HUES48 (cell line): ENCODE measurements at regions not wholly inside any gene's neighbourhood (a gene's known extent, or its start where the extent isn't known, plus 50 kb on each side); places are given as distances from the start of the nearest gene placed in this dataset.

Source experiments
- H3K27ac ChIP-seq: one replicate; pipeline ENCODE4 v1.7.0; 2013; ENCODE audit warnings: low read depth, low read length, inconsistent platforms
- H3K27me3 ChIP-seq: 2 replicates; pipeline ENCODE4 v1.6.1; 2013; ENCODE audit warnings: mild to moderate bottlenecking, low read length; ENCODE audit not compliant: control insufficient read depth, insufficient read depth
- H3K36me3 ChIP-seq: 2 replicates; pipeline ENCODE4 v1.6.1; 2013; ENCODE audit warnings: low read length; ENCODE audit not compliant: control insufficient read depth, insufficient read depth
- H3K4me1 ChIP-seq: 2 replicates; pipeline ENCODE4 v1.6.1; 2013; ENCODE audit warnings: mild to moderate bottlenecking, low read length; ENCODE audit not compliant: control insufficient read depth, insufficient read depth
- H3K4me3 ChIP-seq: 2 replicates; pipeline ENCODE4 v1.5.1; 2013; ENCODE audit warnings: mild to moderate bottlenecking, low read depth, low read length
- H3K9ac ChIP-seq: 2 replicates; pipeline ENCODE4 v1.6.1; 2013; ENCODE audit warnings: mild to moderate bottlenecking, low read depth, low read length, moderate library complexity
- H3K9me3 ChIP-seq: 2 replicates; pipeline ENCODE4 v1.6.1; 2013; ENCODE audit warnings: low read length; ENCODE audit not compliant: control insufficient read depth, insufficient read depth

DNA sequence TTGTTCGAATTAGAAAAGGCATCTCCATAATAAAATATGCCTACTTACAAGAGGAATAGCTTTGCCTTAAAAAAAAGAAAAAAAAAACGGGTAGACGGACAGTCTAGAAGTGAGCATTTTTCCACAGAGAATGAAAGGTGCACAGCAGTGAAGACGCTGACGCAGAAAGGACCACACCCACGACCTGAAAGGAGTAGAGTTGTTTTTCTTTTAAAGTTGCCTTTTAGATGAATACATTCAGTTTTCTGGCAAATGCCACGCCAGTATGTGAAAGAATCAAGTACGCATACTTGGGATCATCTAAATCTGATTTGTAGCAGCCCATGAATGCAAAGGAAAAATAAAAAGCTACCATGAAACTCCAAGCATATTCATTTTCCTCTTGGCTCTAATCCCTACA, 809.2 kb upstream of the SOX11 start:
- Histone ChIP-seq H3K36me3 (no peaks in the 10 kb centered on the region), H3K9ac (no peak overlapping the region), H3K4me3 (no peak overlapping the region), H3K27ac (no peak overlapping the region), H3K4me1 (no peaks in the 10 kb centered on the region), H3K9me3 (peaks cover 10% of the 10 kb centered on the region; the same call in 1 of the 2 replicates), H3K27me3 (no peaks in the 10 kb centered on the region)

DNA sequence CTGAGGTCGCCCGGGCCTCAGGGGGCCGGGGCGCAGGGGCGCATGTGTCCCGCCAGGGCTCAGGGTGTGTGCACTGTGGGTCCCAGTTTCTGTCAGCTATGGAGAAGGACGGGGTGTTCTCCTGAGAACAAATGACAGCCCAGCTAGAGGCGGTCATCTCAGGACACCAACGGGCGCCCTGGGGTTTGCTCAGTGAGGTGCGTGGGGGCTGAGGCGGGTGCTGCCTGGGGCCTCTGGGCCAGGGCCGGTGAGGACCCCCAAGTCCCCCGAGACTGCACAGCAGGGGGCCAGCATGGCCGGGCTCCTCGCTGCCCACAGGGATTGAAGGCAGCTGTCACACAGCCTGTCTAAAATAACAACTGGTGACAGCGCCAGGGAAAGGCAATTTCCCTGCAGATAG, 808.8 kb upstream of the SOX11 start:
- Histone ChIP-seq H3K9ac (no peak overlapping the region), H3K36me3 (no peaks in the 10 kb centered on the region), H3K4me3 (no peak overlapping the region), H3K27me3 (no peaks in the 10 kb centered on the region), H3K9me3 (peaks cover 10% of the 10 kb centered on the region; the same call in 1 of the 2 replicates), H3K27ac (no peak overlapping the region), H3K4me1 (no peaks in the 10 kb centered on the region)

DNA sequence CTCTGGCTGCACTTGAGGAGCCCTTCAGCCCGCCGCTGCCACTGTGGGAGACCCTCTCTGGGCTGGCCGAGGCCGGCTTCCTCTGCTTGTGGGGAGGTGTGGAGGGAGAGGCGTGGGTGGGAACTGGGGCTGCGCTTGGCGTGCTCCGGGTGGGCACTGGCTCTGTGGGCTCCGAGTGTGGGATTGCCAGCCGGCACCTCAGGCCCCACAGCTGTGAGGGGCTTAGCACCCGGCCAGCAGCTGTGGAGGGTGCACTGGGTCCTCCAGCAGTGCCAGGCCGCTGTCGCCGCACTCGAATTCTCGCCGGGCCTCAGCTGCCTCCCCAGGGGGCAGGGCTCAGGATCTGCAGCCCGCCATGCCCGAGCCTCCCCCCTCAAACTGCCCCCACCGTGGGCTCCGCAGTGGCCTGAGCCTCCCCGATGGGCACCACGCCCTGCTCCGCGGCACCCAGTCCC, 808.0 kb upstream of the SOX11 start:
- no peaks in the 10 kb centered on the region for H3K4me1 ChIP-seq
- no peaks in the 10 kb centered on the region for H3K36me3 ChIP-seq
- no peaks in the 10 kb centered on the region for H3K27me3 ChIP-seq
- H3K4me3 ChIP-seq, result no peak overlapping the region
- no peak overlapping the region for H3K27ac ChIP-seq
- H3K9ac ChIP-seq, result no peak overlapping the region
- H3K9me3 ChIP-seq, result peaks cover 10% of the 10 kb centered on the region; the same call in 1 of the 2 replicates

- H3K27ac ChIP-seq, result no peak overlapping the region
- no peaks in the 10 kb centered on the region for H3K36me3 ChIP-seq
- no peak overlapping the region for H3K4me3 ChIP-seq
- H3K9me3 ChIP-seq, result no peaks in the 10 kb centered on the region
- no peak overlapping the region for H3K9ac ChIP-seq
- no peaks in the 10 kb centered on the region for H3K27me3 ChIP-seq
- no peaks in the 10 kb centered on the region for H3K4me1 ChIP-seq
Observed at GRCh38 chr2:4891394-4891793, 800.8 kb upstream of the SOX11 start.

DNA sequence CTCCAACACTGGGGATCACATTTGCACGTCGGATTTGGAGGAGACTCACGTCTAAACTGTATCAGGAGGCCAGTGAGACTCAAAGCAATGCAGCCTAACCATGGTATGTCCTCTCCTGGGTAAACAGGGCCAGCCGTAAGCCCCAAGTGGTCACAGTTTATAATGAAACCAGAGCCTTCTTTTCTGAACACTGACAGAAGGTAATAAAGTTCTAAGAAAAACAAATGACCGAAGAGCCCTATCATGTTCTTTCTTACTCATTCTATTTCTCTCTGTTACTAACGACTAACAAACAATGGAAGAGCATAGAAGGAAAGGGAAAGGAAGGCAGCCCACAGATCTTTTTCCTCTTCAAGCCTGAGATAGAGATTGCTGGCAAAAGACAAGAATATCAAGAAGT, 796.8 kb upstream of the SOX11 start:
- no peak overlapping the region for H3K27ac ChIP-seq
- no peaks in the 10 kb centered on the region for H3K9me3 ChIP-seq
- H3K4me1 ChIP-seq, result no peaks in the 10 kb centered on the region
- no peaks in the 10 kb centered on the region for H3K36me3 ChIP-seq
- H3K9ac ChIP-seq, result no peak overlapping the region
- no peaks in the 10 kb centered on the region for H3K27me3 ChIP-seq
- no peak overlapping the region for H3K4me3 ChIP-seq

DNA sequence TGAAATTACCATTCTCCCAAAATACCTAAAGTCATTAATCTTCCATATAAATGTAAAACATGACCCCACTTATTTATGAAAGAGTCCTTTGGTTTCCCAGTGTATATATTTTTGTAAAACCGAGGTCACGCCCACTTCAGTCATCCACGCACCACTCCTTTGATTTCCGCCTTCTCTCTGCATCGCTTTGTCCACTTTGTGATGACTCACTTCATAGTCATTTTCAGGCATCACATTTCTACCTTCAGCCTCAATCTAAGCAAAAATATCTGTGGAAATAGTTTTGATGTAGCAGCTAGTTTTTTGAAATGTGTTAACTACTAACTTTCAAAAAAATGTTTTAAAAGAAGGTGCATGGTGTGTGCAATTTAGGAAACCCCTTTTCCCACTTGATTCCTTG, 793.5 kb upstream of the SOX11 start:
- H3K4me1 ChIP-seq, result no peaks in the 10 kb centered on the region
- no peak overlapping the region for H3K4me3 ChIP-seq
- no peaks in the 10 kb centered on the region for H3K27me3 ChIP-seq
- H3K9me3 ChIP-seq, result no peaks in the 10 kb centered on the region
- H3K9ac ChIP-seq, result no peak overlapping the region
- H3K27ac ChIP-seq, result no peak overlapping the region
- no peaks in the 10 kb centered on the region for H3K36me3 ChIP-seq

DNA sequence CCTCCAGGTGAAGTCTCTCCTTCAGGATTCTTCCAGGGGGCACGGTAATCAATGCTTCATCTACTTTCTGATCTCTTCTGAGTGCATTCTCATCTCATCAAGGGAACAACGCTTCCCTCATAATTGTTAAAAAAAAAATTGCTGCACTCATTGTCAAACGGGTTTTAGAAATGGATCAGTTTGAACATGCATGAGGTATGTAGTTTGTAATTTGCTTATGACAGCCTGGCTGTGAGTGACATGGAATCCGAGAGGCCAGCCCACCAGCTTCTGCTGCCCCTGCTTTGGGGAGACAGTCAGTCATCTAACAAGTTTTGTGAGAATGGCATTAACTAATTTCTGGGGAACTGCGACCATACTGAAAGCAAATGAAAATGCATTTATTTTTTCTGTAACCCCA, 791.9 kb upstream of the SOX11 start:
- H3K27ac ChIP-seq, result no peak overlapping the region
- H3K9ac ChIP-seq, result no peak overlapping the region
- H3K9me3 ChIP-seq, result no peaks in the 10 kb centered on the region
- no peaks in the 10 kb centered on the region for H3K36me3 ChIP-seq
- no peaks in the 10 kb centered on the region for H3K4me1 ChIP-seq
- H3K4me3 ChIP-seq, result no peak overlapping the region
- H3K27me3 ChIP-seq, result no peaks in the 10 kb centered on the region

DNA sequence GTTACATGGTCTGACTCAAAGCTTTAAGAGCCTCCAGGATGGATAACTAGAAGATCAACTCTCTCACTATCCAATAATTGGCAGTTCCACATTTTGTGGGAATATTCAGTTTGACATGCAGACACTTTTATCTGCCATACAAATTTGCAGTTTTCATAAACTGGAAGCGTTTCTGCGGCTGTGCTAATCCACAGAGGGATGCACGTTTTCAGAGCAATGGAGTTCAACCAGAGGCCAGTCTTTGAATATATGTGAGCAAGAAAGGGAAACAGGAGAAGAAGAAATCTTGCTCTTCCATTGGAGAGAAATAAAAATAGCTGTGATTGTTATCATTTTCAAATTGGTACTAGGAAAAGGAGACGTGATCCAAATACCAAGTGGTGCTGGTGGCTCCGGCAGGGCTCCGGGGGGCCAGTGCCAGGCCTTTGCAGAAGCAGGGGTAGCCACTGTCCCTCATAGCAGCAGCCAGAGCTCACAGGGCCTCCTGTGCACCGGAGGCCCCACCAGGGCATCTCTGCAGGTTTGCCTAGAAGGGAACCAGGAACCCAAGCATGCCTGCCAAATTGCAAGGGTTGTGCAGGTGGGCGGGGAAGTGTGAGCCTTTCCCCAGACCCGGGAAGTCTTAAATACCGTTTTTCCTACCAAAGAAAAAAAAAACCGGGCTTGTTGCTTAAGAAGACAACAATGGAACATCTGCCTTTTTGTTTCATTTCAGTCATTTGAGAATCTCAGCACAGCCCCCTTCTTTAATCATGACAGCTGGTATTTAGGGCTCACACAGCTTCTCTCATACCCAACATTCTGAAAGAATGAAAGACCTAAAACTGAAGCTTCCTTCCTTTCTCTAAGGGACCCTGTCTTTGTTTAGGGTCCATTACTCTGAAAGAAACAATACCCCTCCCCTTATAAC, 791.1 kb upstream of the SOX11 start:
- no peak overlapping the region for H3K4me3 ChIP-seq
- no peak overlapping the region for H3K9ac ChIP-seq
- H3K4me1 ChIP-seq, result no peaks in the 10 kb centered on the region
- H3K27ac ChIP-seq, result no peak overlapping the region
- no peaks in the 10 kb centered on the region for H3K36me3 ChIP-seq
- no peaks in the 10 kb centered on the region for H3K9me3 ChIP-seq
- no peaks in the 10 kb centered on the region for H3K27me3 ChIP-seq

GRCh38 chr2:4903656-4904348, 788.4 kb upstream of the SOX11 start:
- no peaks in the 10 kb centered on the region for H3K27me3 ChIP-seq
- H3K9me3 ChIP-seq, result no peaks in the 10 kb centered on the region
- no peak overlapping the region for H3K27ac ChIP-seq
- H3K36me3 ChIP-seq, result no peaks in the 10 kb centered on the region
- no peak overlapping the region for H3K9ac ChIP-seq
- no peak overlapping the region for H3K4me3 ChIP-seq
- no peaks in the 10 kb centered on the region for H3K4me1 ChIP-seq

DNA sequence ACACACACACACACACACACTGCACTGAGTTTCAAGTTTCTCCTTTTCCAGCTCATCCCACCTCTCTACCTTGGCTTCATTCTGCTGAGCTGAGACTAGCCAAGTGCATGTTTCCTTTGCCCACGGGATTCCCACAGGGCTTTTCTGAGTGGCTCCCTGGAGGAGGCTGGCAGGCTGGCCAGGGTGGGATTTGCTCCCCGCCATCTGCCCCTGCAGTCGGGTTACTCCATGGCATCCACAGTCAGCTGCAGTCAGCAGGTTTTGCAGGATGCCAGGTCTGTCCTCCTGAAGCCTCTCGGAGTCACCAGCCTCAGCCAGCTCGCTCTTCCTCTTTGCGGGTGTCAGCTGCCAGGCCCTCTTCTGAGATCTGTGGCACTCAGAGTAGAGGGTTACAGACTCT, 783.7 kb upstream of the SOX11 start:
- Histone ChIP-seq H3K9ac (no peak overlapping the region), H3K36me3 (no peaks in the 10 kb centered on the region), H3K4me3 (no peak overlapping the region), H3K4me1 (no peaks in the 10 kb centered on the region), H3K27ac (no peak overlapping the region), H3K27me3 (no peaks in the 10 kb centered on the region), H3K9me3 (no peaks in the 10 kb centered on the region; the same call in 1 of the 2 replicates)

DNA sequence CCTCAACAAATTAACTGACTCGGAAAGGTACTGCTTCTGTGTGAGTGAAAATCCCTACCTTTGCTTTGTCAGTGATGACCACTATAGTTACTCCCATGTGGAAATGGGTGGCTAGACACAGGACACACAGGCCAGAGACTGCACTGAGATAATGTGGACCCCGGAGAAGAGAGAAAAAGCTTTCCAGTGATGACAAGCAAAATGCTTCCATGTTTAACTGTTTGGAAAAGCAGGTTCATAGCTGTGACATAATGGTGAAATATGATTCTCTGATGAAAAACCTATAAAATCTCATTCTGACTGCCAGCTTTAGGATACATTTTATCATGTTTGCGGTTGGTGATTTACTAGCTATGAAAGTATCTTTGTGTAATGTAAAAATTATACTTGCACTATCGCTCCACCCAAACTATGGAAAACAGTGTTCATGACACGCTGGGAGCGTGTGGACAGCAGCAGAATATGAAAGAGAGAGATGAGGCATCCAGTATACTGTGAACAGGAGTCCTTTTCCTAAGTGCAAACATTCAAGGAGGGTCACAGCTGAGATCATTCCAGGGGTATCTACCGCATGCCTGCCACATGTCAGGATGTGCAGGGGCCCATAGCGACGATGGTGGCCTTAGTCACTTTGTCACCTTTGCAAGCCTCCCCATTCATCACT, 782.7 kb upstream of the SOX11 start:
- no peaks in the 10 kb centered on the region for H3K36me3 ChIP-seq
- H3K27ac ChIP-seq, result no peak overlapping the region
- H3K9me3 ChIP-seq, result no peaks in the 10 kb centered on the region; the same call in 1 of the 2 replicates
- H3K9ac ChIP-seq, result no peak overlapping the region
- no peak overlapping the region for H3K4me3 ChIP-seq
- H3K4me1 ChIP-seq, result no peaks in the 10 kb centered on the region
- H3K27me3 ChIP-seq, result no peaks in the 10 kb centered on the region
